CD14-positive monocyte (primary cell): ENCODE measurements at regions not wholly inside any gene's neighbourhood (a gene's known extent, or its start where the extent isn't known, plus 50 kb on each side); places are given as distances from the start of the nearest gene placed in this dataset.

Experiments
- DNase-seq, 3 donors: peaks; one replicate each; pipeline ENCODE4 v3.0.0-alpha.2; 2011 to 2022
- H2AFZ ChIP-seq: 2 replicates; pipeline ENCODE4 v1.6.0; 2012; ENCODE audit warnings: mild to moderate bottlenecking, low read depth, low read length, inconsistent platforms; ENCODE audit not compliant: insufficient read depth, poor library complexity, severe bottlenecking
- H3K27ac ChIP-seq, 2 donors: 1 replicate in 1 of 2; 2 replicates in 1 of 2; pipeline ENCODE4 v1.5.1; 2012 to 2013; ENCODE audit warnings: low read length in 2 of 2, control low read depth in 1 of 2, inconsistent platforms in 1 of 2, low read depth in 1 of 2, mild to moderate bottlenecking in 1 of 2
- H3K27me3 ChIP-seq, 2 donors: one replicate each; pipeline versions ENCODE4 v1.6.0 to v1.6.1; 2011 to 2013; ENCODE audit warnings: low read length in 2 of 2; ENCODE audit not compliant: control insufficient read depth in 2 of 2, insufficient read depth in 2 of 2
- H3K36me3 ChIP-seq, 2 donors: replicated peaks in 1 of 2; 1 replicate in 1 of 2; 2 replicates in 1 of 2; pipeline versions ENCODE4 v1.5.1 to v1.6.1; 2012 to 2013; ENCODE audit warnings: low read length in 2 of 2, control low read depth in 1 of 2, inconsistent platforms in 1 of 2, mild to moderate bottlenecking in 1 of 2; ENCODE audit not compliant: insufficient read depth in 2 of 2, control insufficient read depth in 1 of 2
- H3K4me1 ChIP-seq, 2 donors: 1 replicate in 1 of 2; 2 replicates in 1 of 2; pipeline versions ENCODE4 v1.5.1 to v1.6.1; 2012 to 2013; ENCODE audit warnings: low read length in 2 of 2, control low read depth in 1 of 2, inconsistent platforms in 1 of 2, mild to moderate bottlenecking in 1 of 2, moderate library complexity in 1 of 2; ENCODE audit not compliant: insufficient read depth in 2 of 2, control insufficient read depth in 1 of 2
- H3K4me2 ChIP-seq: replicated peaks from 2 replicates; pipeline ENCODE3; 2012; ENCODE audit warnings: low read length, moderate library complexity, mild to moderate bottlenecking; ENCODE audit not compliant: poor library complexity, severe bottlenecking; ENCODE audit errors: extremely low read depth
- H3K4me3 ChIP-seq, 3 experiments: fragments of 200-600 bp in 1 of 3; sonication (generic) in 1 of 3; replicated peaks in 1 of 3; 1 replicate in 2 of 3; 2 replicates in 1 of 3; pipeline ENCODE4 v1.5.1; 2011 to 2013; ENCODE audit warnings: low read length in 3 of 3, mild to moderate bottlenecking in 3 of 3, control low read depth in 2 of 3, low read depth in 2 of 3, inconsistent platforms in 1 of 3, moderate library complexity in 1 of 3
- H3K79me2 ChIP-seq: 2 replicates; pipeline ENCODE4 v1.6.0; 2012; ENCODE audit warnings: mild to moderate bottlenecking, control low read depth, inconsistent platforms, low read length, moderate library complexity; ENCODE audit not compliant: insufficient read depth
- H3K9ac ChIP-seq: 2 replicates; pipeline ENCODE4 v1.6.0; 2017; ENCODE audit warnings: low read length, mild to moderate bottlenecking; ENCODE audit not compliant: insufficient read depth, poor library complexity, severe bottlenecking
- H3K9me3 ChIP-seq, 2 donors: replicated peaks in 1 of 2; 1 replicate in 1 of 2; 2 replicates in 1 of 2; pipeline versions ENCODE4 v1.5.1 to v1.6.1; 2012 to 2013; ENCODE audit warnings: low read length in 2 of 2, control low read depth in 1 of 2; ENCODE audit not compliant: control insufficient read depth in 1 of 2, insufficient read depth in 1 of 2
- H4K20me1 ChIP-seq: 2 replicates; pipeline ENCODE4 v1.6.0; 2012; ENCODE audit warnings: mild to moderate bottlenecking, low read length, control low read depth, moderate library complexity; ENCODE audit not compliant: insufficient read depth
- H3K27ac Mint-ChIP-seq, 7 donors: one replicate each; pipeline ENCODE4 v1.8.0; 2020; ENCODE audit warnings: mild to moderate bottlenecking in 7 of 7, mixed read lengths in 7 of 7, moderate library complexity in 6 of 7, inconsistent platforms in 2 of 7
- H3K27me3 Mint-ChIP-seq, 3 donors: one replicate each; pipeline ENCODE4 v1.8.0; 2021 to 2022; ENCODE audit warnings: low read depth in 3 of 3, mild to moderate bottlenecking in 3 of 3, mixed read lengths in 3 of 3, moderate library complexity in 3 of 3, inconsistent platforms in 1 of 3
- H3K36me3 Mint-ChIP-seq, 2 donors: one replicate each; pipeline ENCODE4 v1.8.0; 2020; ENCODE audit warnings: mixed read lengths in 2 of 2, inconsistent platforms in 1 of 2, mild to moderate bottlenecking in 1 of 2
- H3K4me1 Mint-ChIP-seq: one replicate; pipeline ENCODE4 v1.8.0; 2020; ENCODE audit warnings: mild to moderate bottlenecking, mixed read lengths
- H3K4me3 Mint-ChIP-seq, 2 donors: one replicate each; pipeline ENCODE4 v1.8.0; 2020; ENCODE audit warnings: mild to moderate bottlenecking in 2 of 2, mixed read lengths in 2 of 2, moderate library complexity in 1 of 2
- H3K9me3 Mint-ChIP-seq, 7 donors: one replicate each; pipeline ENCODE4 v1.8.0; 2020 to 2022; ENCODE audit warnings: mixed read lengths in 7 of 7, mild to moderate bottlenecking in 6 of 7, moderate library complexity in 6 of 7, inconsistent platforms in 2 of 7
- WGBS: methylation state at CpG from one replicate; pipeline ENCODE4 v1.1.5; 2013; ENCODE audit warnings: missing lambda C conversion rate; ENCODE audit not compliant: insufficient coverage; 5-methylcytosine and 5-hydroxymethylcytosine counted together
- intact Hi-C, 2 donors: fragments of 100-400 bp; cut with micrococcal nuclease; formaldehyde crosslinking; loops; one replicate each; pipeline versions ENCODE4 v1.15.0 to v1.15.1; 2023
- TF ChIP-seq, protein P1 (sequence below): fragments of 200-600 bp; IDR thresholded peaks from one replicate; pipeline ENCODE4 v1.8.0; 2022; ENCODE audit warnings: antibody characterized with exemption, mild to moderate bottlenecking

DNA sequence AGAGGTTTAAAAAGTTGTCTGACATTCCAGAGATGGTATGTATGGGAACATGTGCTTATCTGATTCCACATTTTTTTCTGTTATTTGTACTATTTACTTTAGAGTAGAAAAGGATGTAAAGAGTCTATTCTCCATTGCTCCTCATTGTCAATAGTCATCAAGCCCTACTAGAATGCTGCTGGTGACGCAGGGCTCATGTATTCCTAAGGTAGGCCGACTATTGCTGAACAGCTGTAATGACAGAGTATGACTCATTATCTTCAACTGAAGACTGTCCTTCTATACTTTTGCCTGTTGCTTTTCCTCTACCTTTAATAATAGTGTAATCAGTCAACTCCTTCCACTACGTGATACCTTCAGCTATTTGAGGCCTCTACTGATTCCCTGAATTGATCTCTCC is 509.1 kb upstream of the NR3C2 start:
- Mint-ChIP-seq H3K36me3 (no peaks in the 10 kb centered on the region), H3K27ac (no peak overlapping the region), H3K4me1 (no peaks in the 10 kb centered on the region), H3K27me3 (peaks cover 0 to 1% (median 0%) of the 10 kb centered on the region in 3 donors), H3K9me3 (peaks cover 0 to 3% (median 2%) of the 10 kb centered on the region in 7 donors), H3K4me3 (no peak overlapping the region)
- no peaks in the 10 kb centered on the region for H4K20me1 ChIP-seq
- no peaks in the 10 kb centered on the region for H3K36me3 ChIP-seq
- intact Hi-C loops: no loop called here
- no peaks in the 10 kb centered on the region for H3K79me2 ChIP-seq
- H2AFZ ChIP-seq: no peak overlapping the region
- H3K4me2 ChIP-seq: no peak overlapping the region
- H3K4me1 ChIP-seq: no peaks in the 10 kb centered on the region
- no peak overlapping the region for H3K27ac ChIP-seq
- no peak overlapping the region for H3K4me3 ChIP-seq
- TF ChIP-seq, protein P1, sequence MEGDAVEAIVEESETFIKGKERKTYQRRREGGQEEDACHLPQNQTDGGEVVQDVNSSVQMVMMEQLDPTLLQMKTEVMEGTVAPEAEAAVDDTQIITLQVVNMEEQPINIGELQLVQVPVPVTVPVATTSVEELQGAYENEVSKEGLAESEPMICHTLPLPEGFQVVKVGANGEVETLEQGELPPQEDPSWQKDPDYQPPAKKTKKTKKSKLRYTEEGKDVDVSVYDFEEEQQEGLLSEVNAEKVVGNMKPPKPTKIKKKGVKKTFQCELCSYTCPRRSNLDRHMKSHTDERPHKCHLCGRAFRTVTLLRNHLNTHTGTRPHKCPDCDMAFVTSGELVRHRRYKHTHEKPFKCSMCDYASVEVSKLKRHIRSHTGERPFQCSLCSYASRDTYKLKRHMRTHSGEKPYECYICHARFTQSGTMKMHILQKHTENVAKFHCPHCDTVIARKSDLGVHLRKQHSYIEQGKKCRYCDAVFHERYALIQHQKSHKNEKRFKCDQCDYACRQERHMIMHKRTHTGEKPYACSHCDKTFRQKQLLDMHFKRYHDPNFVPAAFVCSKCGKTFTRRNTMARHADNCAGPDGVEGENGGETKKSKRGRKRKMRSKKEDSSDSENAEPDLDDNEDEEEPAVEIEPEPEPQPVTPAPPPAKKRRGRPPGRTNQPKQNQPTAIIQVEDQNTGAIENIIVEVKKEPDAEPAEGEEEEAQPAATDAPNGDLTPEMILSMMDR: no peak
- no peak overlapping the region for H3K9ac ChIP-seq
- 100% methylated on average over 1 of the region's 3 CpGs for WGBS
- no peak for DNase-seq
- peaks cover 0 to 3% of the 10 kb centered on the region in 2 donors for H3K9me3 ChIP-seq
- no peaks in the 10 kb centered on the region for H3K27me3 ChIP-seq

DNA sequence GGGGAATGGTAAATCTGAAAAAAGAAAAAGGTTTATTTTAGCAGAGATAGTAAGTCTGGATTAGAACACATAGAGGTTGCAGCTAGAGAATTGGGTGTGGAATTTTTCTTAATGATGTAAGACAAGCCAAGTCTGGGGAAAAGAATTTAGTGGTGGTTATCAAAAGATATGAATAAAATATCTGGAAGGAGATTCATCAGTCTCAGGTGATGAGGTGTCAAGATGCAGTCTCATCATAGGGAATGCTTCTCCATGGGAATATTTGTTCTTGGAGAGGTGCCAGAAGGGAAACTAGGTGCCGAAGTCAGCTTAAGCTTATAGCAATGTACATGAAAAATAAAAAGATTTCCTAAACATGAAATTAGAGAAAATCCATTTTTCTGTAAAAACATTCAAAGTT is 504.1 kb upstream of the NR3C2 start:
- H3K36me3 ChIP-seq: no peaks in the 10 kb centered on the region
- Mint-ChIP-seq H3K27ac (no peak overlapping the region), H3K36me3 (no peaks in the 10 kb centered on the region), H3K27me3 (peaks cover 0 to 1% (median 0%) of the 10 kb centered on the region in 3 donors), H3K4me1 (no peaks in the 10 kb centered on the region), H3K4me3 (no peak overlapping the region), H3K9me3 (peaks cover 0 to 5% (median 2%) of the 10 kb centered on the region in 7 donors)
- H3K79me2 ChIP-seq: no peaks in the 10 kb centered on the region
- no peaks in the 10 kb centered on the region for H3K27me3 ChIP-seq
- no CpG with 5 or more reads among the region's 1 CpG for WGBS
- H2AFZ ChIP-seq: no peak overlapping the region
- DNase-seq: no peak
- H3K4me2 ChIP-seq: no peak overlapping the region
- no peak overlapping the region for H3K9ac ChIP-seq
- TF ChIP-seq, protein P1: no peak
- no peaks in the 10 kb centered on the region for H3K4me1 ChIP-seq
- no peak overlapping the region for H3K4me3 ChIP-seq
- peaks cover 0 to 7% of the 10 kb centered on the region in 2 donors for H3K9me3 ChIP-seq
- H3K27ac ChIP-seq: no peak overlapping the region
- intact Hi-C loops: no loop called here
- H4K20me1 ChIP-seq: no peaks in the 10 kb centered on the region
